HL-60 (cell line): ENCODE measurements at regions not wholly inside any gene's neighbourhood (a gene's known extent, or its start where the extent isn't known, plus 50 kb on each side); places are given as distances from the start of the nearest gene placed in this dataset.
"Not testable (repeated sequence)": the region's sequence is repeated elsewhere in the genome, so short reads cannot be mapped to it uniquely, and the experiment has no call there.

Source experiments
- DNase-seq, 2 experiments: peaks; one replicate each; pipeline ENCODE4 v3.0.0-alpha.2; 2010 to 2020; ENCODE audit warnings: low read depth in 1 of 2, low spot score in 1 of 2
- H3K27ac ChIP-seq: fragments of 250-450 bp; sonication (Bioruptor Pico); replicated peaks from 2 replicates; pipeline ENCODE4 v1.5.1; 2020; ENCODE audit warnings: mild to moderate bottlenecking, moderate library complexity
- H3K27me3 ChIP-seq: fragments of 250-450 bp; sonication (Bioruptor Pico); 2 replicates; pipeline ENCODE4 v1.5.1; 2021; ENCODE audit warnings: mild to moderate bottlenecking, moderate library complexity; ENCODE audit not compliant: insufficient read depth, poor library complexity, severe bottlenecking
- H3K4me3 ChIP-seq: replicated peaks from 2 replicates; pipeline ENCODE4 v1.5.1; 2011; ENCODE audit warnings: mild to moderate bottlenecking, control low read depth, low read length; ENCODE audit not compliant: insufficient read depth
- GABPA ChIP-seq: IDR thresholded peaks from 2 replicates; pipeline ENCODE4 v1.6.1; 2012; ENCODE audit warnings: low read depth
- POLR2AphosphoS5 ChIP-seq: IDR thresholded peaks from 2 replicates; pipeline ENCODE4 v1.6.1; 2012; ENCODE audit warnings: low read depth
- SPI1 ChIP-seq: IDR thresholded peaks from 2 replicates; pipeline ENCODE4 v1.6.1; 2012; ENCODE audit warnings: low read depth, mild to moderate bottlenecking, borderline replicate concordance
- TF ChIP-seq, protein P1 (sequence below): IDR thresholded peaks from 2 replicates; pipeline ENCODE4 v1.6.1; 2012; ENCODE audit warnings: low read depth; ENCODE audit not compliant: insufficient replicate concordance
- TF ChIP-seq, protein P2 (sequence below): IDR thresholded peaks from one replicate; pipeline ENCODE4 v1.5.1; 2011; ENCODE audit warnings: low read length, control low read depth, inconsistent platforms; ENCODE audit not compliant: insufficient read depth

DNA sequence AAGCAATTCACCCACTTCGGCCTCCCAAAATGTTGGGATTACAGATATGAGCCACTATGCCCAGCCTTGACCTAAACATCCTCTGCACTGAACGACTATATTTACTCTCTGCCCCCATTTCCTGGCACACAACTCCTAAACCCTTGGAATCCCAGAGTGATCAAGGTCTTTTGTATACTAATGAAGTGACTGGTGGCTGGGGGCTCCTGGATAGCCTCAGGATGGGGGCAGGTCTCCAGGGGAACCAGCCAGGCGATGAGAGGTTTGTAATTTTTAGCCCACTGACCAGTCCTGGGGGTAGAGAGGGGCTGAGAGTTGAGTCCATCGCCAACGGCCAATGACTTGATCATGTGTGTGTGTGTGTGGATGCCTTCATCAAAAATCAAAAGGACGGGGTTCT, 71.1 kb downstream of the FAM50B start:
- no peak overlapping the region for H3K27ac ChIP-seq
- DNase-seq = no peak
- TF ChIP-seq SPI1 (no peak), POLR2AphosphoS5 (no peak), GABPA (no peak)
- TF ChIP-seq, protein P1, sequence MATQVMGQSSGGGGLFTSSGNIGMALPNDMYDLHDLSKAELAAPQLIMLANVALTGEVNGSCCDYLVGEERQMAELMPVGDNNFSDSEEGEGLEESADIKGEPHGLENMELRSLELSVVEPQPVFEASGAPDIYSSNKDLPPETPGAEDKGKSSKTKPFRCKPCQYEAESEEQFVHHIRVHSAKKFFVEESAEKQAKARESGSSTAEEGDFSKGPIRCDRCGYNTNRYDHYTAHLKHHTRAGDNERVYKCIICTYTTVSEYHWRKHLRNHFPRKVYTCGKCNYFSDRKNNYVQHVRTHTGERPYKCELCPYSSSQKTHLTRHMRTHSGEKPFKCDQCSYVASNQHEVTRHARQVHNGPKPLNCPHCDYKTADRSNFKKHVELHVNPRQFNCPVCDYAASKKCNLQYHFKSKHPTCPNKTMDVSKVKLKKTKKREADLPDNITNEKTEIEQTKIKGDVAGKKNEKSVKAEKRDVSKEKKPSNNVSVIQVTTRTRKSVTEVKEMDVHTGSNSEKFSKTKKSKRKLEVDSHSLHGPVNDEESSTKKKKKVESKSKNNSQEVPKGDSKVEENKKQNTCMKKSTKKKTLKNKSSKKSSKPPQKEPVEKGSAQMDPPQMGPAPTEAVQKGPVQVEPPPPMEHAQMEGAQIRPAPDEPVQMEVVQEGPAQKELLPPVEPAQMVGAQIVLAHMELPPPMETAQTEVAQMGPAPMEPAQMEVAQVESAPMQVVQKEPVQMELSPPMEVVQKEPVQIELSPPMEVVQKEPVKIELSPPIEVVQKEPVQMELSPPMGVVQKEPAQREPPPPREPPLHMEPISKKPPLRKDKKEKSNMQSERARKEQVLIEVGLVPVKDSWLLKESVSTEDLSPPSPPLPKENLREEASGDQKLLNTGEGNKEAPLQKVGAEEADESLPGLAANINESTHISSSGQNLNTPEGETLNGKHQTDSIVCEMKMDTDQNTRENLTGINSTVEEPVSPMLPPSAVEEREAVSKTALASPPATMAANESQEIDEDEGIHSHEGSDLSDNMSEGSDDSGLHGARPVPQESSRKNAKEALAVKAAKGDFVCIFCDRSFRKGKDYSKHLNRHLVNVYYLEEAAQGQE = no peak
- TF ChIP-seq, protein P2, sequence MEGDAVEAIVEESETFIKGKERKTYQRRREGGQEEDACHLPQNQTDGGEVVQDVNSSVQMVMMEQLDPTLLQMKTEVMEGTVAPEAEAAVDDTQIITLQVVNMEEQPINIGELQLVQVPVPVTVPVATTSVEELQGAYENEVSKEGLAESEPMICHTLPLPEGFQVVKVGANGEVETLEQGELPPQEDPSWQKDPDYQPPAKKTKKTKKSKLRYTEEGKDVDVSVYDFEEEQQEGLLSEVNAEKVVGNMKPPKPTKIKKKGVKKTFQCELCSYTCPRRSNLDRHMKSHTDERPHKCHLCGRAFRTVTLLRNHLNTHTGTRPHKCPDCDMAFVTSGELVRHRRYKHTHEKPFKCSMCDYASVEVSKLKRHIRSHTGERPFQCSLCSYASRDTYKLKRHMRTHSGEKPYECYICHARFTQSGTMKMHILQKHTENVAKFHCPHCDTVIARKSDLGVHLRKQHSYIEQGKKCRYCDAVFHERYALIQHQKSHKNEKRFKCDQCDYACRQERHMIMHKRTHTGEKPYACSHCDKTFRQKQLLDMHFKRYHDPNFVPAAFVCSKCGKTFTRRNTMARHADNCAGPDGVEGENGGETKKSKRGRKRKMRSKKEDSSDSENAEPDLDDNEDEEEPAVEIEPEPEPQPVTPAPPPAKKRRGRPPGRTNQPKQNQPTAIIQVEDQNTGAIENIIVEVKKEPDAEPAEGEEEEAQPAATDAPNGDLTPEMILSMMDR = no peak
- no peaks in the 10 kb centered on the region for H3K27me3 ChIP-seq
- no peak overlapping the region for H3K4me3 ChIP-seq

DNA sequence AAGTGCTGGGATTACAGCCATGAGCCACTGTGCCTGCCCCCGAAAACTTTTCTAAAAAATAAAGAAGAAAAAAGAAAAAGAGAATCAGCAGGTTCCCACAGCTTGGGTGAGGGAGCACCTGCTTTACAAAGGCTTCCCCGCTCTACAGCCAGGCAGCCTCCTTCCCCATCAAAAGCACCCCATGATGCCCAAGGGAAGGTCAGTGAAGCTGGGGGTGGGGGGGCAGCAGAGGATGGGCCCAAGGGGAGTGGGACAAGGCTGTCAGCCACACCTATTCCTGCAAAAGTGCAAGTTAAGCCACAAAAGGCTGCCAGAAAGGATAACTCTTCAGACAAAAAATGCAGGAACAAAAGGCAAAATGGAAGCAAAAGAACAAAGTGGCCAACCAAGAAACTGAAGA, 72.5 kb downstream of the FAM50B start:
- TF ChIP-seq SPI1 (no peak), POLR2AphosphoS5 (no peak), GABPA (no peak)
- TF ChIP-seq, protein P2 = no peak
- TF ChIP-seq, protein P1 = no peak
- no peak for DNase-seq
- H3K4me3 ChIP-seq = no peak overlapping the region
- H3K27me3 ChIP-seq = no peaks in the 10 kb centered on the region
- no peak overlapping the region for H3K27ac ChIP-seq

DNA sequence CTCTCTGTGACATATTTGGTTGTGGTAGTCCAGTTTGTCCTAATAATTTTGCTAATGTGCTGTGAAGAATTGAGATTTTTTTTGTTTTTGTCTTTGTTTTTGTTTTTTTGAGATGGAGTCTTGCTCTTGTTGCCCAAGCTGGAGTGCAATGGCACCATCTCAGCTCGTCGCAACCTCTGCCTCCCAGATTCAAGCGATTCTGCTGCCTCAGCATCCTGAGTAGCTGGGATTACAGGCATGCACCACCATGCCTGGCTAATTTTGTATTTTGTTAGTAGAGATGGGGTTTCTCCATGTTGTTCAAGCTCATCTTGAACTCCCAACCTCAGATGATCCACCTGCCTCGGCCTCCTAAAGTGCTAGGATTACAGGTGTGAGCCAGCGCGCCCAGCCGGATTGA, 73.4 kb downstream of the FAM50B start:
- DNase-seq, H3K27ac ChIP-seq, H3K4me3 ChIP-seq, H3K27me3 ChIP-seq: not testable (repeated sequence)

DNA sequence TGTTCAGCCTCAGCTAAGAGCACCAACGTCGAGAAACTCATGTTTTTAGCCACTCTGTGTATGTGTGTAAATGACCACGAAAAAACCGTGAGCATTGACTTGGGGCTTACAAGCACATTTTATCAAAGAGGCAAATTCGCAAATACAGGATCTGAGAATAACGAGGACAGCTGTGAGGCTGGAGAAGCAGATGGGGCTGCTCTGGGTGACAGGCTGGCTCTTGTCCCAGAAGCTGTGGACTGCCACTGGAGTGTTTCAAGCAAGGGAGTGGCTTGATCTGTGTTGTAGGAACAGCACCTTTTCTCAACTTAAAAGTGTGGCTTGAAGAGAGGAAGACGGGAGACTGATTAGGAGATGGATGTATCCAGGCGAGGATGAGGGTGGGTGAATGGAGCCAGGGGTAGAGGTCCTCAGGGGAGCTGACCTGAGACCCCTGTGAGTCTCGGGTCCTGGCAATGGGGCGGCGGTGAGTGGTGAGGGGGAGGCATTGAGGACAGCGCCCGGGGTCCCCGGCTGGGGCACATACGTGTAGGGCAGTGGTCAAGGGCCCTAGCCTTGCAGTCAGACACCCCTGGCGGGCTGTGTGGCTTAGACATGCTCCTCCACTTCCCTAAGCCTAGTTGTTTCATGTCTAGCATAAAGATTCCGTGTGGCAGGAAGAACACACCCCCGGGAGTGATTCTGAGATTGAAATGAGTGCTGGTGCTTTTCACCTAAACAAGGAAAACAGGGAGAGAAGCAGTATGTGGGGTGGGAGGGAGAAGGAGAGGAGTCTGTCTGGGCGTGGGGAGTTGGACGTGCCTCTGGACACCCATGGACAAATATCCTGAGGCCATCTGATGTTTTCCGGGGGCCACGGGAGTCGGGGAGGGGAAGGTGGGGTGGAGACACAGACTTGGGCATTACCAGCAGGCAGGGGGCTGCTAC, 76.3 kb downstream of the FAM50B start:
- not testable (repeated sequence) for DNase-seq, H3K27ac ChIP-seq, H3K4me3 ChIP-seq, H3K27me3 ChIP-seq

DNA sequence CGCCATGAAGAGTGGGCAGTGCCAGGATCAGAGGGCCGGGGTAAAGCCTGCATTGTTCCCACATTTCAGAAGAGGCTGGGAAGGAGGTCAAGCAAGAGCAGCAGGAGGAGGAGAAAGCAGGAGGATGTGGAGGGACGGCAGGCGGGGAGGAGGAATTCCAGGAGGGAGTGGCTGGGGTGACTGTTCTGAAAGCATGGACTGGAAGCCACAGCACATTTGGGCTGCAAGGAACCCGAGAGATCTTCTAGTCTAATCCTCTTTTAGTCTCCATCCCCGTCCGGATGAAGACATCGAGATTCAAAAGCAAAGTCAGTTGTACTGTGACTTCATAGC, 76.9 kb downstream of the FAM50B start:
- Histone ChIP-seq H3K27me3 (no peaks in the 10 kb centered on the region), H3K4me3 (no peak overlapping the region), H3K27ac (no peak overlapping the region)
- DNase-seq = no peak
- TF ChIP-seq POLR2AphosphoS5 (no peak), SPI1 (no peak), GABPA (no peak)
- TF ChIP-seq, protein P2 = no peak
- TF ChIP-seq, protein P1 = no peak
